Cardiac muscle cell (in vitro differentiated cells and primary cell): ENCODE measurements at regions not wholly inside any gene's neighbourhood (a gene's known extent, or its start where the extent isn't known, plus 50 kb on each side); places are given as distances from the start of the nearest gene placed in this dataset.

Experiments
- DNase-seq, 2 donors: peaks; one replicate each; pipeline versions ENCODE4 v3.0.0 to v3.0.0-alpha.2; 2010 to 2017; ENCODE audit warnings: low read depth in 1 of 2, low spot score in 1 of 2
- H3K27ac ChIP-seq: fragments of 200-600 bp; sonication (generic); 2 replicates; pipeline ENCODE4 v1.5.1; 2016
- H3K27me3 ChIP-seq: fragments of 200-600 bp; sonication (generic); 2 replicates; pipeline ENCODE4 v1.6.0; 2016; ENCODE audit warnings: control low read depth
- H3K36me3 ChIP-seq: fragments of 200-600 bp; sonication (generic); 2 replicates; pipeline ENCODE4 v1.5.1; 2016; ENCODE audit warnings: control low read depth
- H3K4me1 ChIP-seq: fragments of 200-600 bp; sonication (generic); 2 replicates; pipeline ENCODE4 v1.8.1; 2017; ENCODE audit warnings: low read depth, mild to moderate bottlenecking, mixed run types
- H3K4me3 ChIP-seq: fragments of 200-600 bp; sonication (generic); 2 replicates; pipeline ENCODE4 v1.5.1; 2016; ENCODE audit warnings: mild to moderate bottlenecking
- H3K9me3 ChIP-seq: fragments of 200-600 bp; sonication (generic); 2 replicates; pipeline ENCODE4 v1.5.1; 2017; ENCODE audit warnings: low read depth, mild to moderate bottlenecking, control low read depth
- CTCF ChIP-seq: IDR thresholded peaks from 2 replicates; pipeline ENCODE4 v1.5.1; 2012; ENCODE audit warnings: low read depth, mild to moderate bottlenecking, low read length

GRCh38 chr1:5393146-5393545 lies 599.1 kb downstream of the NPHP4 start:
- no peak for TF ChIP-seq CTCF
- no peak overlapping the region for H3K4me3 ChIP-seq

GRCh38 chr1:5391725-5392124 lies 600.5 kb downstream of the NPHP4 start:
- H3K27ac ChIP-seq: no peak overlapping the region
- DNase-seq: no peak
- H3K36me3 ChIP-seq: no peaks in the 10 kb centered on the region
- no peaks in the 10 kb centered on the region for H3K4me1 ChIP-seq
- no peaks in the 10 kb centered on the region for H3K9me3 ChIP-seq
- H3K4me3 ChIP-seq: no peak overlapping the region
- TF ChIP-seq CTCF: no peak
- H3K27me3 ChIP-seq: no peaks in the 10 kb centered on the region

More at GRCh38 chr1:5393146-5393545, 599.1 kb downstream of the NPHP4 start:
- Histone ChIP-seq H3K27ac (no peak overlapping the region), H3K36me3 (no peaks in the 10 kb centered on the region), H3K27me3 (no peaks in the 10 kb centered on the region), H3K9me3 (no peaks in the 10 kb centered on the region), H3K4me1 (no peaks in the 10 kb centered on the region)
- DNase-seq: no peak

GRCh38 chr1:5390504-5390903 lies 601.7 kb downstream of the NPHP4 start:
- H3K27ac ChIP-seq: no peak overlapping the region
- no peaks in the 10 kb centered on the region for H3K4me1 ChIP-seq
- no peak for DNase-seq
- H3K27me3 ChIP-seq: no peaks in the 10 kb centered on the region
- no peak for TF ChIP-seq CTCF
- no peaks in the 10 kb centered on the region for H3K9me3 ChIP-seq
- no peak overlapping the region for H3K4me3 ChIP-seq
- no peaks in the 10 kb centered on the region for H3K36me3 ChIP-seq

- H3K4me3 ChIP-seq: no peak overlapping the region
- H3K36me3 ChIP-seq: no peaks in the 10 kb centered on the region
- no peaks in the 10 kb centered on the region for H3K27me3 ChIP-seq
- no peak overlapping the region for H3K27ac ChIP-seq
- no peaks in the 10 kb centered on the region for H3K4me1 ChIP-seq
- DNase-seq: no peak
- TF ChIP-seq CTCF: no peak
- no peaks in the 10 kb centered on the region for H3K9me3 ChIP-seq
These were observed 602.9 kb downstream of the NPHP4 start for GRCh38 chr1:5389101-5389885.

- no peak for DNase-seq
- no peak overlapping the region for H3K27ac ChIP-seq
- no peaks in the 10 kb centered on the region for H3K9me3 ChIP-seq
- no peak for TF ChIP-seq CTCF
- H3K36me3 ChIP-seq: no peaks in the 10 kb centered on the region
- no peak overlapping the region for H3K4me3 ChIP-seq
- no peaks in the 10 kb centered on the region for H3K27me3 ChIP-seq
- no peaks in the 10 kb centered on the region for H3K4me1 ChIP-seq
These were observed 603.6 kb downstream of the NPHP4 start for GRCh38 chr1:5388622-5389021.
